ENCODE measurements at regions not wholly inside any gene's neighbourhood (a gene's known extent, or its start where the extent isn't known, plus 50 kb on each side); places are given as distances from the start of the nearest gene placed in this dataset.

- POLR2A ChIA-PET (ENCODE audit: partially characterized antibody) = no interaction called here
Measured at GRCh38 chr10:106519376-106520030, 645.0 kb downstream of the SORCS1 start.

More at GRCh38 chr10:106519376-106520030, 645.0 kb downstream of the SORCS1 start:
- TF ChIP-seq RNF2 (IDR thresholded peaks at IDR 0.05; ENCODE audit: borderline replicate concordance, low read depth, low read length, missing control alignments, poor library complexity, severe bottlenecking) (no peak), CREB1 (IDR thresholded peaks at IDR 0.05) (no peak), TCF12 (IDR thresholded peaks at IDR 0.05; ENCODE audit: low read depth, low read length) (no peak), FOSL1 (IDR thresholded peaks at IDR 0.05; ENCODE audit: insufficient read depth, low read depth, low read length) (no peak), KDM4A (IDR thresholded peaks at IDR 0.05; ENCODE audit: low read depth, low read length, severe bottlenecking) (no peak), NRF1 (IDR thresholded peaks at IDR 0.05; ENCODE audit: low read depth, low read length) (no peak), HDAC6 (IDR thresholded peaks at IDR 0.05; ENCODE audit: low read depth, low read length) (no peak), ATF2 (IDR thresholded peaks at IDR 0.05; ENCODE audit: low read length) (no peak), TAF1 (IDR thresholded peaks at IDR 0.05; ENCODE audit: low read depth, low read length) (no peak)
- Histone ChIP-seq H3K4me1 (replicated peaks in 1 of 4; ENCODE audit: control insufficient read depth in 3 of 4, insufficient read depth in 4 of 4, low read length in 3 of 4) (no peaks in the 10 kb centered on the region), H3K23ac (ENCODE audit: insufficient read length) (no peak overlapping the region), H3K56ac (replicated peaks; ENCODE audit: insufficient read length, low read depth, low read length) (no peak overlapping the region), H2BK120ac (replicated peaks; ENCODE audit: low read depth, low read length) (no peak overlapping the region), H2BK5ac (ENCODE audit: low read depth, low read length) (no peak overlapping the region), H4K8ac (ENCODE audit: extremely low read depth, insufficient read depth, low read length) (no peak overlapping the region), H3K18ac (ENCODE audit: extremely low read depth, low read length) (no peak overlapping the region), H3K9me3 (ENCODE audit: insufficient read depth in 2 of 2, low read depth in 1 of 2, low read length in 1 of 2) (no peaks in the 10 kb centered on the region), H3K9ac (replicated peaks in 1 of 4; ENCODE audit: extremely low read depth in 1 of 4, low read depth in 3 of 4, low read length in 3 of 4) (no peak overlapping the region), H3K14ac (ENCODE audit: insufficient read length) (no peak overlapping the region), H4K91ac (replicated peaks; ENCODE audit: insufficient read length, low read length) (no peak overlapping the region), H2AK5ac (ENCODE audit: low read depth, low read length) (no peak overlapping the region), H2AFZ (ENCODE audit: low read length) (no peak overlapping the region), H3K79me1 (ENCODE audit: low read depth, low read length) (no peaks in the 10 kb centered on the region), H3K4me2 (ENCODE audit: insufficient read depth in 1 of 2, low read depth in 2 of 2, low read length in 2 of 2) (no peak overlapping the region), H3K27ac (ENCODE audit: low read depth, low read length) (no peak overlapping the region), H3K4me3 (ENCODE audit: extremely low read depth in 1 of 4, insufficient read depth in 2 of 4, low read depth in 3 of 4, low read length in 4 of 4) (no peak overlapping the region), H3K4ac (replicated peaks; ENCODE audit: insufficient read length, low read depth, low read length) (no peak overlapping the region), H2BK20ac (ENCODE audit: low read length) (no peak overlapping the region), H4K20me1 (replicated peaks in 1 of 2; ENCODE audit: control insufficient read depth in 1 of 2, insufficient read depth in 2 of 2, low read length in 2 of 2) (no peaks in the 10 kb centered on the region), H3K36me3 (ENCODE audit: control insufficient read depth in 2 of 4, insufficient read depth in 4 of 4, low read length in 3 of 4) (no peaks in the 10 kb centered on the region), H2BK15ac (ENCODE audit: low read length) (no peak overlapping the region), H2BK12ac (ENCODE audit: low read depth, low read length) (no peak overlapping the region), H3K23me2 (ENCODE audit: low read depth, low read length) (no peaks in the 10 kb centered on the region), H3K79me2 (ENCODE audit: control insufficient read depth in 1 of 2, insufficient read depth in 2 of 2, low read length in 2 of 2) (no peaks in the 10 kb centered on the region), H4K5ac (ENCODE audit: insufficient read length, low read depth, low read length) (no peak overlapping the region), H3K27me3 (replicated peaks in 1 of 4; ENCODE audit: control insufficient read depth in 3 of 4, extremely low read depth in 1 of 4, insufficient read depth in 3 of 4, low read length in 3 of 4) (no peaks in the 10 kb centered on the region)
- CTCF ChIA-PET (ENCODE audit: partially characterized antibody) = interaction anchor here (0.6 to 2.0 kb wide), 5 partner anchors 12 to 184 kb away, joined by 3 to 5 read pairs (median 4); no protein-coding TSS in a partner anchor
- FAIRE-seq = no peak
- WGBS, 2 experiments (ENCODE audit: extremely low coverage in 1 of 2, insufficient coverage in 1 of 2, insufficient read length in 1 of 2, insufficient replicate concordance in 2 of 2, low coverage in 1 of 2, low lambda C conversion rate in 2 of 2, missing lambda C conversion rate in 1 of 2) = 82% methylated on average over 2 of the region's 2 CpGs; no CpG with 5 or more reads in 1 of the 2 experiments
- no peak for DNase-seq (ENCODE audit: low read depth in 1 of 2, low spot score in 2 of 2)
